ENCODE measurements at regions not wholly inside any gene's neighbourhood (a gene's known extent, or its start where the extent isn't known, plus 50 kb on each side); places are given as distances from the start of the nearest gene placed in this dataset.

DNA sequence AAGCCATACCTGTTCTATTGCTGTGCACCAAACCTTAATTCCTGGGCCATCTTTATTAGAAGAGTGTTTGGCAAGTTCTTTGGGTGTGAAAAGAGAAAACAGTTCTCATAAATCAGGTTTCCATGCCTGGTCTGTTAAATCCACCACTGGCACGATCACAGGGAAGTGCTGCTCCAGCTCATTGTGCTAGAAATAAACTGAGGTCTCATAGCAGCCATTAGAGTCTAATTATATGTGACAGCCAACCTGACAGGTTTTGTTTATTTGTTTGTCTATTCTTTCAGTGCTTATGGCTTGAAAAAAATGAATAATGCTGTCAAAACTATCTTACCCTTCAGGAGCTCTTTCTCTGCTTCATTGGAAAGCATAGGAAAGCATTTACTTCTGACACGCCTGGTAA is 147.1 kb upstream of the CNTN6 start:
- no peak for TF ChIP-seq POLR2A (IDR thresholded peaks at IDR 0.05)
- TF ChIP-seq, protein P1, sequence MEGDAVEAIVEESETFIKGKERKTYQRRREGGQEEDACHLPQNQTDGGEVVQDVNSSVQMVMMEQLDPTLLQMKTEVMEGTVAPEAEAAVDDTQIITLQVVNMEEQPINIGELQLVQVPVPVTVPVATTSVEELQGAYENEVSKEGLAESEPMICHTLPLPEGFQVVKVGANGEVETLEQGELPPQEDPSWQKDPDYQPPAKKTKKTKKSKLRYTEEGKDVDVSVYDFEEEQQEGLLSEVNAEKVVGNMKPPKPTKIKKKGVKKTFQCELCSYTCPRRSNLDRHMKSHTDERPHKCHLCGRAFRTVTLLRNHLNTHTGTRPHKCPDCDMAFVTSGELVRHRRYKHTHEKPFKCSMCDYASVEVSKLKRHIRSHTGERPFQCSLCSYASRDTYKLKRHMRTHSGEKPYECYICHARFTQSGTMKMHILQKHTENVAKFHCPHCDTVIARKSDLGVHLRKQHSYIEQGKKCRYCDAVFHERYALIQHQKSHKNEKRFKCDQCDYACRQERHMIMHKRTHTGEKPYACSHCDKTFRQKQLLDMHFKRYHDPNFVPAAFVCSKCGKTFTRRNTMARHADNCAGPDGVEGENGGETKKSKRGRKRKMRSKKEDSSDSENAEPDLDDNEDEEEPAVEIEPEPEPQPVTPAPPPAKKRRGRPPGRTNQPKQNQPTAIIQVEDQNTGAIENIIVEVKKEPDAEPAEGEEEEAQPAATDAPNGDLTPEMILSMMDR (IDR thresholded peaks at IDR 0.05) = no peak
